ENCODE measurements at regions not wholly inside any gene's neighbourhood (a gene's known extent, or its start where the extent isn't known, plus 50 kb on each side); places are given as distances from the start of the nearest gene placed in this dataset.

DNA sequence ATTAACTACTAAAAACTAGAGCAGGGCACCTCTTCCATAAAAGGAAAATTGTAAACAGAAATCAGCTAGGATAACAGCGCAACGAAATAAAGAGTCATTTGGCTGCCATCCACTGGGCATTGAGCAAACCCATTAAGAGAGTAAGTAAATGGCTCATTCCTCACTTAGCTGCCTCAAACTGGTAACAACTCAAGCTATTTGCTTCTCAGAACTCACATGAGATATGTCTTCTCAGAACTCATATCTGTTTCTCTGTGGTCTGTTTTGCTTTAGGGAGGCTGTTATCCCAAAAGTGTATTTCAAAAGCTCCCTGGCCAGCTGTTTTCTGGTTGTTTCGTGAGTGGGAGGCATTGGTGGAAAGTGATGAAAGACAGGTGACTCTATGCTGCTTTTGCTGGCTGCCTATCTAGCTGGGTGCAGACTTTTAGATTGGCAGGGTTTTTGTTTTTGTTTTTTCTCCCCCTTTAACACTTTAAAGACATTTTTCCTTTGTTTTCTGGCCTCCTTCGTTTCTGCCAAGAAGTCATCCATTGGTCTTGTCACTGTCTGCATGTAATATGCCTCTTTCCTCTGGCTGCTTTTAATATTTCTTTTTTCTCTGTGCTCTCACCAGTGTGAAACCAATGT, 269.2 kb upstream of the RGS18 start:
- no peak for TF ChIP-seq FOXM1 (IDR thresholded peaks at IDR 0.05; ENCODE audit: borderline replicate concordance)
- TF ChIP-seq, protein P1, sequence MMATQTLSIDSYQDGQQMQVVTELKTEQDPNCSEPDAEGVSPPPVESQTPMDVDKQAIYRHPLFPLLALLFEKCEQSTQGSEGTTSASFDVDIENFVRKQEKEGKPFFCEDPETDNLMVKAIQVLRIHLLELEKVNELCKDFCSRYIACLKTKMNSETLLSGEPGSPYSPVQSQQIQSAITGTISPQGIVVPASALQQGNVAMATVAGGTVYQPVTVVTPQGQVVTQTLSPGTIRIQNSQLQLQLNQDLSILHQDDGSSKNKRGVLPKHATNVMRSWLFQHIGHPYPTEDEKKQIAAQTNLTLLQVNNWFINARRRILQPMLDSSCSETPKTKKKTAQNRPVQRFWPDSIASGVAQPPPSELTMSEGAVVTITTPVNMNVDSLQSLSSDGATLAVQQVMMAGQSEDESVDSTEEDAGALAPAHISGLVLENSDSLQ (IDR thresholded peaks at IDR 0.05) = no peak
